GM10266 (cell line): ENCODE measurements at regions not wholly inside any gene's neighbourhood (a gene's known extent, or its start where the extent isn't known, plus 50 kb on each side); places are given as distances from the start of the nearest gene placed in this dataset.

ENCODE experiments used
- DNase-seq: peaks from one replicate; pipeline ENCODE4 v3.0.0; 2012; ENCODE audit errors: extremely low spot score
- CTCF ChIP-seq: IDR thresholded peaks from 2 replicates; pipeline ENCODE4 v1.5.1; 2012; ENCODE audit warnings: mild to moderate bottlenecking, low read depth; ENCODE audit not compliant: control insufficient read depth, insufficient read depth; ENCODE audit errors: missing control alignments

GRCh38 chr4:20612313-20612712, 87.9 kb upstream of the PACRGL start:
- no peak for DNase-seq
- no peak for TF ChIP-seq CTCF

GRCh38 chr4:20614816-20615215, 85.4 kb upstream of the PACRGL start:
- DNase-seq: no peak
- no peak for TF ChIP-seq CTCF

GRCh38 chr4:20615486-20616260, 84.6 kb upstream of the PACRGL start:
- DNase-seq: no peak
- no peak for TF ChIP-seq CTCF

- no peak for DNase-seq
- TF ChIP-seq CTCF: no peak
Observed at GRCh38 chr4:20616313-20616712, 83.9 kb upstream of the PACRGL start.

GRCh38 chr4:20616848-20617247, 83.4 kb upstream of the PACRGL start:
- no peak for DNase-seq
- no peak for TF ChIP-seq CTCF

GRCh38 chr4:20617678-20618396, 82.4 kb upstream of the PACRGL start:
- TF ChIP-seq CTCF: no peak
- DNase-seq: no peak

- DNase-seq: no peak
- TF ChIP-seq CTCF: no peak
Observed at GRCh38 chr4:20618731-20619130, 81.5 kb upstream of the PACRGL start.
